CD14-positive monocyte (primary cell): ENCODE measurements at regions not wholly inside any gene's neighbourhood (a gene's known extent, or its start where the extent isn't known, plus 50 kb on each side); places are given as distances from the start of the nearest gene placed in this dataset.

Experiments used
- DNase-seq, 3 donors: peaks; one replicate each; pipeline ENCODE4 v3.0.0-alpha.2; 2011 to 2022
- H2AFZ ChIP-seq: 2 replicates; pipeline ENCODE4 v1.6.0; 2012; ENCODE audit warnings: mild to moderate bottlenecking, low read depth, low read length, inconsistent platforms; ENCODE audit not compliant: insufficient read depth, poor library complexity, severe bottlenecking
- H3K27ac ChIP-seq, 2 donors: 1 replicate in 1 of 2; 2 replicates in 1 of 2; pipeline ENCODE4 v1.5.1; 2012 to 2013; ENCODE audit warnings: low read length in 2 of 2, control low read depth in 1 of 2, inconsistent platforms in 1 of 2, low read depth in 1 of 2, mild to moderate bottlenecking in 1 of 2
- H3K27me3 ChIP-seq, 2 donors: one replicate each; pipeline versions ENCODE4 v1.6.0 to v1.6.1; 2011 to 2013; ENCODE audit warnings: low read length in 2 of 2; ENCODE audit not compliant: control insufficient read depth in 2 of 2, insufficient read depth in 2 of 2
- H3K36me3 ChIP-seq, 2 donors: replicated peaks in 1 of 2; 1 replicate in 1 of 2; 2 replicates in 1 of 2; pipeline versions ENCODE4 v1.5.1 to v1.6.1; 2012 to 2013; ENCODE audit warnings: low read length in 2 of 2, control low read depth in 1 of 2, inconsistent platforms in 1 of 2, mild to moderate bottlenecking in 1 of 2; ENCODE audit not compliant: insufficient read depth in 2 of 2, control insufficient read depth in 1 of 2
- H3K4me1 ChIP-seq, 2 donors: 1 replicate in 1 of 2; 2 replicates in 1 of 2; pipeline versions ENCODE4 v1.5.1 to v1.6.1; 2012 to 2013; ENCODE audit warnings: low read length in 2 of 2, control low read depth in 1 of 2, inconsistent platforms in 1 of 2, mild to moderate bottlenecking in 1 of 2, moderate library complexity in 1 of 2; ENCODE audit not compliant: insufficient read depth in 2 of 2, control insufficient read depth in 1 of 2
- H3K4me2 ChIP-seq: replicated peaks from 2 replicates; pipeline ENCODE3; 2012; ENCODE audit warnings: low read length, moderate library complexity, mild to moderate bottlenecking; ENCODE audit not compliant: poor library complexity, severe bottlenecking; ENCODE audit errors: extremely low read depth
- H3K4me3 ChIP-seq, 3 experiments: fragments of 200-600 bp in 1 of 3; sonication (generic) in 1 of 3; replicated peaks in 1 of 3; 1 replicate in 2 of 3; 2 replicates in 1 of 3; pipeline ENCODE4 v1.5.1; 2011 to 2013; ENCODE audit warnings: low read length in 3 of 3, mild to moderate bottlenecking in 3 of 3, control low read depth in 2 of 3, low read depth in 2 of 3, inconsistent platforms in 1 of 3, moderate library complexity in 1 of 3
- H3K79me2 ChIP-seq: 2 replicates; pipeline ENCODE4 v1.6.0; 2012; ENCODE audit warnings: mild to moderate bottlenecking, control low read depth, inconsistent platforms, low read length, moderate library complexity; ENCODE audit not compliant: insufficient read depth
- H3K9ac ChIP-seq: 2 replicates; pipeline ENCODE4 v1.6.0; 2017; ENCODE audit warnings: low read length, mild to moderate bottlenecking; ENCODE audit not compliant: insufficient read depth, poor library complexity, severe bottlenecking
- H3K9me3 ChIP-seq, 2 donors: replicated peaks in 1 of 2; 1 replicate in 1 of 2; 2 replicates in 1 of 2; pipeline versions ENCODE4 v1.5.1 to v1.6.1; 2012 to 2013; ENCODE audit warnings: low read length in 2 of 2, control low read depth in 1 of 2; ENCODE audit not compliant: control insufficient read depth in 1 of 2, insufficient read depth in 1 of 2
- H4K20me1 ChIP-seq: 2 replicates; pipeline ENCODE4 v1.6.0; 2012; ENCODE audit warnings: mild to moderate bottlenecking, low read length, control low read depth, moderate library complexity; ENCODE audit not compliant: insufficient read depth
- H3K27ac Mint-ChIP-seq, 7 donors: one replicate each; pipeline ENCODE4 v1.8.0; 2020; ENCODE audit warnings: mild to moderate bottlenecking in 7 of 7, mixed read lengths in 7 of 7, moderate library complexity in 6 of 7, inconsistent platforms in 2 of 7
- H3K27me3 Mint-ChIP-seq, 3 donors: one replicate each; pipeline ENCODE4 v1.8.0; 2021 to 2022; ENCODE audit warnings: low read depth in 3 of 3, mild to moderate bottlenecking in 3 of 3, mixed read lengths in 3 of 3, moderate library complexity in 3 of 3, inconsistent platforms in 1 of 3
- H3K36me3 Mint-ChIP-seq, 2 donors: one replicate each; pipeline ENCODE4 v1.8.0; 2020; ENCODE audit warnings: mixed read lengths in 2 of 2, inconsistent platforms in 1 of 2, mild to moderate bottlenecking in 1 of 2
- H3K4me1 Mint-ChIP-seq: one replicate; pipeline ENCODE4 v1.8.0; 2020; ENCODE audit warnings: mild to moderate bottlenecking, mixed read lengths
- H3K4me3 Mint-ChIP-seq, 2 donors: one replicate each; pipeline ENCODE4 v1.8.0; 2020; ENCODE audit warnings: mild to moderate bottlenecking in 2 of 2, mixed read lengths in 2 of 2, moderate library complexity in 1 of 2
- H3K9me3 Mint-ChIP-seq, 7 donors: one replicate each; pipeline ENCODE4 v1.8.0; 2020 to 2022; ENCODE audit warnings: mixed read lengths in 7 of 7, mild to moderate bottlenecking in 6 of 7, moderate library complexity in 6 of 7, inconsistent platforms in 2 of 7
- WGBS: methylation state at CpG from one replicate; pipeline ENCODE4 v1.1.5; 2013; ENCODE audit warnings: missing lambda C conversion rate; ENCODE audit not compliant: insufficient coverage; 5-methylcytosine and 5-hydroxymethylcytosine counted together
- intact Hi-C, 2 donors: fragments of 100-400 bp; cut with micrococcal nuclease; formaldehyde crosslinking; loops; one replicate each; pipeline versions ENCODE4 v1.15.0 to v1.15.1; 2023
- TF ChIP-seq, protein P1 (sequence below): fragments of 200-600 bp; IDR thresholded peaks from one replicate; pipeline ENCODE4 v1.8.0; 2022; ENCODE audit warnings: antibody characterized with exemption, mild to moderate bottlenecking

DNA sequence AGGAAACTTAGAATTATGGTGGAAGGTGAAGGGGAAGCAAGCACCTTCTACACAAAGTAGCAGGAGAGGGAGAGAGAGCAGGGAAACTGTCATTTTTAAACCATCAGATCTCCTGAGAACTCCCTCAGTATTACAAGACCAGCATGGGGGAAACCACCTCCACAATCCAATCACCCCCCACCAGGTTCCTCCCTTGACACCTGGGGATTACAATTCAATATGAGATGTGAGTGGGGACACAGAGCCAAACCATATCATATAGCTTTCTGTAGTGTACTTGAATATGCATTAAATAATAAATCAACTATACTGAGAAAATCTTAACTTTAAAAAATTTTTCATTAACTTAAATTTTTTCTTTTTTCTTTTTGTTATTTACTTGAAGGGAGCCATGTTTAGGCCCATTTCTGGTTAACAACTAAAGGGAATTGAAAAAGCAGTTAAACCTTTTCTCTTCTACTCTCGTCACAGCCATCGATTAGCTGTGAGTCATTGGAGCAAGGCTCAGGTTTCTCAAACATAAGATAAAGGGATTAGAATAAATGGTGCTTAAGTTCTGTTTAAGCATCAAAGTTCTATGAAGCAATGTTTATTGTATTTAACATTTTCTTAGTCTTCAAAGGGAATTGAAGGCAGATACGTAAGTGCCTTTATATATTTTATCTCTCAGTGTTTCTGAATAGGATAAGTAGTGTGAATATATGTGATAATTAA lies 72.2 kb upstream of the DPT start:
- H3K79me2 ChIP-seq, result no peaks in the 10 kb centered on the region
- H3K27me3 Mint-ChIP-seq, result peaks cover 0 to 2% (median 0%) of the 10 kb centered on the region in 3 donors
- no peak for DNase-seq
- H3K36me3 ChIP-seq, result no peaks in the 10 kb centered on the region
- no peak overlapping the region for H3K4me3 ChIP-seq
- no peaks in the 10 kb centered on the region for H3K27me3 ChIP-seq
- no peak overlapping the region for H3K9ac ChIP-seq
- TF ChIP-seq, protein P1, sequence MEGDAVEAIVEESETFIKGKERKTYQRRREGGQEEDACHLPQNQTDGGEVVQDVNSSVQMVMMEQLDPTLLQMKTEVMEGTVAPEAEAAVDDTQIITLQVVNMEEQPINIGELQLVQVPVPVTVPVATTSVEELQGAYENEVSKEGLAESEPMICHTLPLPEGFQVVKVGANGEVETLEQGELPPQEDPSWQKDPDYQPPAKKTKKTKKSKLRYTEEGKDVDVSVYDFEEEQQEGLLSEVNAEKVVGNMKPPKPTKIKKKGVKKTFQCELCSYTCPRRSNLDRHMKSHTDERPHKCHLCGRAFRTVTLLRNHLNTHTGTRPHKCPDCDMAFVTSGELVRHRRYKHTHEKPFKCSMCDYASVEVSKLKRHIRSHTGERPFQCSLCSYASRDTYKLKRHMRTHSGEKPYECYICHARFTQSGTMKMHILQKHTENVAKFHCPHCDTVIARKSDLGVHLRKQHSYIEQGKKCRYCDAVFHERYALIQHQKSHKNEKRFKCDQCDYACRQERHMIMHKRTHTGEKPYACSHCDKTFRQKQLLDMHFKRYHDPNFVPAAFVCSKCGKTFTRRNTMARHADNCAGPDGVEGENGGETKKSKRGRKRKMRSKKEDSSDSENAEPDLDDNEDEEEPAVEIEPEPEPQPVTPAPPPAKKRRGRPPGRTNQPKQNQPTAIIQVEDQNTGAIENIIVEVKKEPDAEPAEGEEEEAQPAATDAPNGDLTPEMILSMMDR, result no peak
- H3K9me3 Mint-ChIP-seq, result peaks cover 0 to 3% (median 0%) of the 10 kb centered on the region in 7 donors
- H3K4me1 Mint-ChIP-seq, result no peaks in the 10 kb centered on the region
- no peaks in the 10 kb centered on the region for H3K4me1 ChIP-seq
- no peak overlapping the region for H3K4me3 Mint-ChIP-seq
- no peak overlapping the region for H2AFZ ChIP-seq
- H3K27ac Mint-ChIP-seq, result no peak overlapping the region
- H3K9me3 ChIP-seq, result no peaks in the 10 kb centered on the region
- no CpG with 5 or more reads among the region's 3 CpGs for WGBS
- H3K27ac ChIP-seq, result no peak overlapping the region
- no peak overlapping the region for H3K4me2 ChIP-seq
- intact Hi-C loops, result no loop called here
- H3K36me3 Mint-ChIP-seq, result no peaks in the 10 kb centered on the region
- no peaks in the 10 kb centered on the region for H4K20me1 ChIP-seq

DNA sequence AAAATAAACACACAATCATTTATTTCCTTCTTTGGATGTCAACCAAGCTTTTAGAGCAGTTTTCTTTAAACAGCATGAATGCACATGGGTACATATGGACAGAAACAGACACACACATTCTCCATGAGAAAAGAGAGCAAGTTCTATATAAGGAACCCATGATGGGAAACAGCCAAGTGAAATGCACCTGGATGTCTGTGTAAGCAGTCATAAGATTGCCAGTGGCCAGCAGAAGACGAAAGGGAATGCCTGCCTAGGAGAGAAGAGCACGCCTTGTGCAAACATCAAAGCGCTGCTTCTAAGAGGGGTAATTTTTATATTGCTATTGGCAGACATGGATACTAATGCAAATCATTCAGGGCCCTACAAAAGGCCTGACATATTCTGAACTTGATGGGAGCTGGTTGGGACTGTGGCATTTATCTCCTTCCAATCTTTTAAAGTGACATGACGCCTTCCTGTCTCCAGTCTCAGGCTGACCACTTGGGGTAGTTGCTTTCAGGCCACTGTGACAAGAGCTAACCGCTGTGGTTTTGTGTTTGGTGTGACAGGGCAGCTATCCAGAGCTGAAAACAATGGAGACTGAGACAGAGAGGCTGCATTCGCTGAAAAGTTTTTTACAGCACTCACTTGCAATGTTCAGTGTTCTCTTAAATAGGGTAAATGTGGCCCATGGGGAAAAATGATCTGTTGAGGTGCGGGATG lies 75.0 kb upstream of the DPT start:
- Histone ChIP-seq H3K4me3 (no peak overlapping the region), H4K20me1 (no peaks in the 10 kb centered on the region), H3K27ac (no peak overlapping the region), H3K79me2 (no peaks in the 10 kb centered on the region), H3K27me3 (no peaks in the 10 kb centered on the region), H3K4me2 (no peak overlapping the region), H3K36me3 (no peaks in the 10 kb centered on the region), H3K9me3 (no peaks in the 10 kb centered on the region), H2AFZ (no peak overlapping the region), H3K4me1 (no peaks in the 10 kb centered on the region), H3K9ac (no peak overlapping the region)
- Mint-ChIP-seq H3K27me3 (peaks cover 0 to 2% (median 0%) of the 10 kb centered on the region in 3 donors), H3K4me3 (no peak overlapping the region), H3K27ac (peak overlapping the region in 1 of 7 donors; percentile 25), H3K4me1 (no peaks in the 10 kb centered on the region), H3K36me3 (no peaks in the 10 kb centered on the region), H3K9me3 (no peaks in the 10 kb centered on the region)
- DNase-seq, result no peak
- TF ChIP-seq, protein P1, result no peak
- WGBS, result 88% methylated on average over 2 of the region's 7 CpGs
- intact Hi-C loops, result no loop called here
